Cerebellar nuclear complex (tissue), 1 donor: ENCODE measurements at regions not wholly inside any gene's neighbourhood (a gene's known extent, or its start where the extent isn't known, plus 50 kb on each side); places are given as distances from the start of the nearest gene placed in this dataset.

Source experiments
- DNase-seq, 2 experiments: peaks; one replicate each; lab custom pipeline; 2025; lab: John Stamatoyannopoulos, UW

DNA sequence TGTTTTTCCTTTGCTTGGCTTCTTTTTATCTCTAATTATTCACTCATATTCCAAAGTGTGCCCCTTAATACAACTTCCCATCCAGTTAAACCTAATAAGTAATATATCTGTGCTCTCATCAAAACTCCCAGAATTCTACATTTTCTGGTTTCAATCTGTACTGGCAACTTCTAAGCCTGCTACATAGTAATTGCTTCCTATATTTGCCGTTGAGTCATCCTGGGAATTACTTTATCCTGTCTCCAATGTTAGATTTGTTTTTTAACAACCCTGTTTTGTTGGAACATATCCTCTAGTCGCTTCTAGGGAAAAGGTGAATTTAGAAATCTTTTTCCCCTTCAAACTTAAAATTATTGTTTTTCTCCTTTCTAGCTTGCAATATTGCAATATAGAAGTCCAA lies 620.5 kb upstream of the PKN2 start:
- DNase-seq = no peak

DNA sequence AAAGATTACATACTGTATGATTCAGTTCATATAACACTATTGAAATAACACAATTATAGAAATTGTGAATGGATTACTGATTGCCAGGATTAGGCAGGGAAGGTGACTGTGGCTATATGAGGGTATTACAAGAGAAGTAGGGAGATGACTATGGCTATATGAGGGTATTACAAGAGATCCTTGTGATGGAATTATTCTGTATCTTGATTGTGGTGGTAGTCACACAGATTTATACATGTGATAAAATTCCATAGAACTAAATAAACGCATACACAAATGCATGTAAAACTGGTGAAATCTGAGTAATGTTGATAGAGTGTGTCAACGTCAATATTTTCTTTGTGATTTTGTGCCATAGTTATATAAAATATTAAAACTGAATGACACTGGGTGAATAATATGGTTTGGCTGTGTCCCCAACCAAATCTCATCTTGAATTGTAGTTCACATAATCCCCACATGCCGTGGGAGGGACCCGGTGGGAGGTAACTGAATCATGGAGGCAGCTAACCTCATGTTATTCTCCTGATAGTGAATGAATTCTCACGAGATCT lies 615.6 kb upstream of the PKN2 start:
- no peak for DNase-seq

DNA sequence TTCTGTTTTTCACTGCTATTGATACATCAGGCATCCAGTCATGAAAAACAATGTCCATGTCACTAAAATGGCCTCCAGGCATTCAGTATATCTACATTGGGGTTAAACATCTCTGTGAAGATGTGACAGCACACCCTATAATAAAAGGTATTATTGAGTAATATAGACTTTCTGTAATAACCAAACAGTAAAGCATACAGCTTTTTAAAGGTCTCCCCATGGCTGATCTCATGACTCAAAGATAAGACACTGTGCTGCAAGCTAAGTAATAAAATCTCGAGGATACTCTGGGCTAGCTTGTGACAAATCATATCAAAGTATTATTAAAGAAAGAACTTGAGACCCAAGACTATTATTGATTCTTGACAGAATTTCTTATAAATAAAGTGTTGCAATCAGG lies 613.1 kb upstream of the PKN2 start:
- DNase-seq = no peak

DNA sequence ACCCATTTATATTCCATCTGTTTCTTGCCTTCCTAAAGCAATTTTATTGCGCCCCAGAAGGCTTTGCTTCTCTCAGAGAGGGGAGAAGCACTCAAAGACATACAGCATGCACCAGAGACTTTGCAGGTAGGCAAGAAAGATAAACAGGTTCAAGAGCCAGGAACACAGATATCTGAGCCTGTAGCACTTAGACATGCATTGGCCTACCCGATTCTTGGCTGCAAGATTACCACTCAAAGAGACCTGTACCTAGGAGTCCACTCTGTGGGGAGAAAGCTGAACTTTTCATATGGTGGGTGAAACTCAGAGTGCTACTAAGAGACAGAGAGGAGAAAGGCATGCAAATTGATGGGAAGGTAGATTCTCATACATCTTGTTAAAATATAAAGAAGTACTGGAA lies 609.4 kb upstream of the PKN2 start:
- DNase-seq = no peak

DNA sequence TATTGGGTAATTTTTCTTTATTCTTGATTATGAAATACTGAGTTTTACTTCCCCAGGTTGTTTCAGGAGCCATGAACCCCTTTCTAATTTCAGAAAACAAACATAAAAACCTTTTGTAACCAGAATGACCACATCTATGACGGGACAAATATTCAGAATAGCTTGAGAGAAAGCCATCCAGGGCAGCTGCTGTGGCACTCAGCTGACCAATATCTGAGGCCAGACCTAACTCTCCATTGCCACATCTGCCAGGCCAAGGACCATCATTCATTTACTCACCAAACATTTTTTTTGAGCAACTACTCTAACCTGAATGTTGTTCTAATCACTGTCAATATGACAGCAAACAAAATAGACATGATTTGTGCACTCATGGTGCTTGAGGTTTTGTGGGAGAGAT lies 608.3 kb upstream of the PKN2 start:
- no peak for DNase-seq

DNA sequence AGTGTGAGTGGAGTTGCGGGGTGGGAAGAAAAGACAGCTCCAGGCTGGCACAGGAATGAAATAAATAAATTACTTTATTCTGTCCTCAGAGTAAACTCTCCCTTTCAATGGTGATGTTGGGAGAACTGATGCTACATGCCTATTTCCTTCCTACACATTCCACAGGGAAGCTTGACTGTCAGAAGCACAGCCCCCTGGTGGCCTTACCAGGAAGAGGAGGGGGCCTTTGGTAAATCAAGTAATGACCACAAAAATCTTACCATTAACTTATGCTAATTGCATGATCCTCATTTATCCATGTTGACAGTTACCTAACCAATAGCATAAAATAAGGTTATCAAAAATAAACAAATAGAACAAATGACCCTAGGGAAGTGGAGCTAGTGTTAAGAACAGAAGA lies 605.0 kb upstream of the PKN2 start:
- DNase-seq = no peak

DNA sequence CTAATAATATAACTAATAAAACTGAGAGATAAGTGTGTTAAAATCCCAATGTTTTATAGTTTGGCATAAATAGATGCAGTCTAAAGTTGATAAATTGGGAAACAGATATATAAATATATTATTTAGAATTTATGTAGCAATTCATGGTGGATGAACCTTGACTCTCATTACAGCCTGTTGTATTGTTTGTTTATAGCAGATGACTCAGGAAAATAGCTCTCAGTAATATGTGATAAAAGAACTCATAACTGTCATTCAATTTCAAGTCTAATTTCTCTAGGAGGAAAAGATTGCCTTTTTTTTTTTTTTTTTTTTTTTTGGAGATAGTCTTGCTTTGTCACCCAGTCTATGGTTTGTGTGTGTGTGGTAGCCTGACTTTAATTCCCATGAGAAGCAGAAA lies 603.2 kb upstream of the PKN2 start:
- DNase-seq = no peak

DNA sequence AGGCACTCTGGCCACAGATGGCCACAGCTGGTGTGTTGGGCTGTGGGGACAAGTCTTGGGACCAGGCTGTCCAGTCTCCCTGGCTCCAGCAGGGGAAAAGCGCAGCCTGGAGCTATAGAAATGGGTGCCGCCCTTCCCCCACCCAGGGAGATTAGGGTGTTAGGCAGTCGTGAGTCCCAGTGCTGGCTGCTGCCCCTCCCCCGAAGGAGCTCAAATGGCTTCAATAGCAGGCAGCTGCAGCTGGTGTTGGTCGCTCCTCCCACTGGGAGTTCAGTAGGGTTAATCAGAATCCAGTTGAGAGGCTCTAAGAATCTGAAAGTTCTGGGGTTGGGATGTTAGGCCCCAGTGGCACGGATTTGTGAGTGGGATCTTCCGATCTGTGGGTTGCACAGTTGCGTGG lies 595.6 kb upstream of the PKN2 start:
- no peak for DNase-seq

DNA sequence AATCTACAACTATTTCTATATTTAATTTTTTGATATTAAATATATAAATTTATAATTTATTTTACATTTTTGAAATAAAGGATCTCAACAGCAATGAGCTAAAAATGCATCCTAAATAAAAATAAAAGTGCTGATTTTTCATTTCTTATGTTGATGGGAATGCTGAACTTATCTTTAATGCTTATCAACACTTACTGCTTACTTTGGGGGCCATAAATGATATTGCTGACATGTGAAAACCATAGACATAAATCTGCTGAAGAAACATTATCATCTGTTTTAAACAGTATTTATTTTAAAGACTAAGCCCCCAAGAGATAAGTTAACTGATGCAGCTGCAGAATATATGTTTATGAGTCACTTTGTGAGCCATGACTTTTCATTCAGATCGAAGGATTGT lies 594.1 kb upstream of the PKN2 start:
- no peak for DNase-seq

DNA sequence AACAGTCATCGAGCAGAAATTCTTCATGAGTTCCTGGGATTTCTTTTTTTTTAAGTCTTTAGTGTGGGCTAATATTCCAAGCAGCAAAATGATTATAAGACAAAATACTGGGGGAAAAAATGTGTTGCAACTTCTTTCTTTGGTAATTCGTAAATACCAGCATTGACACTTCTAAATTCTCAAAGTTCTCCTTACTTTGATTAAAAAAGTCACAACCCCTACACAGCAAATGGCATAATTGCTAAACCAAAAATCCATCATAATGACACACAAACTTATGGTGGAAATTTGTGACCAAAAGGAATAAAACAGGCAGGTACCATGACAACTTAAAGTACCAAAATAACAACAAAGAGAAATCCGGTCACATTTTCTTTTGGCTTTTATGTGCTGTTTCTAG lies 585.2 kb upstream of the PKN2 start:
- no peak for DNase-seq

DNA sequence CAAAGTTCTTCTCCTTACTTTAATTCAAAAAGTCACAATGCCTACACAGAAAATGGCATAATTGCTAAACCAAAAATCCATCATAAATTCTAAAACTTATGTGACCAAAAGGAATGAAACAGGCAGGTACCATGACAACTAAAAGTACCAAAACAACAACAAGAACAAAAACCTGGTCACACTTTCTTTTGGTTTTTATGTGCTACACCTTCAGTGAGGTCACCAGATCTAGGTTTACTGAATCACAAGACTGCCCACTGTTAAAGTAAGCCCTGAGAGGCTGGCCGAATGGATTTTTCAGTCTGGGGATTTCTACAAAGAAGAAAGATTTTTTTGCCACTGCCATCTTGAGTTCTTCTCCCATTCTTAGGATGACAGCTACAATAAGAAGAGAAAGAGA lies 583.0 kb upstream of the PKN2 start:
- no peak for DNase-seq

DNA sequence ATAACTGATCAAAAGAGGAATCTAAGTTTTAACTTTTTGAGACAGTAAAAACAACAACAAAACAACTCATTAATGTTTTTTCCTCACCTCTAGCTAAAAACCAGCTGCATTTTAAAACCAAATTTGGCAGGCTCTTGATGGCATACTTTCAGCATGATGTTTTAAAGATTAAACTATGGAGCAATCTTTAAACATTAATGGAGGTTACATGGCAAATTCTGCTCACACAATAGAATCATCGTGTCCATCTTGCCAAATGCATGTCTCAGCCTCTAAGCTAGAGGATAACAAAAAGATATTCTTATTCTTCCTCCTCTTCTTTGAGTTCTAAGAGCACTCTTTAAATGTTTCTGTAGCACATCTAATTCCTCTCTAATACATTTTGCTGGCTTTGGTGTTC lies 579.8 kb upstream of the PKN2 start:
- no peak for DNase-seq

DNA sequence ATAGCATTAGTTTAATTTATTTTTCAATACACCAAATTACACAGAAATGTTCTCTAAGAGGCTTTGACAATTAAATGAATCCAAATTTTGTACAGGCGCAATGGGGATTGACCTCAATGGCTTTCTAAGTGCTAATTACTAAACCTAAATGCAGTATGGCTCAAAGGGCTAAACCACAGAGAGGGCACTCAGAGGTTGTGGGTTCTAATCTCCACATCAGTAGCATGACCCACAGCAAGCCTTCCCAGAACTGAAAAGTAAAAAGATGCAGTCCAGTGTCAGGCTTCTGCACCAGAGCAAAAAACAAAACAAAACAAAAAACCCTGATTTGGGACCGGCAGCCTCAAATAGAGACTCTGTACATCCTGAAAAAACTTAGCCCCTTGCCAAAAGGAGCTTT lies 579.2 kb upstream of the PKN2 start:
- DNase-seq = no peak

DNA sequence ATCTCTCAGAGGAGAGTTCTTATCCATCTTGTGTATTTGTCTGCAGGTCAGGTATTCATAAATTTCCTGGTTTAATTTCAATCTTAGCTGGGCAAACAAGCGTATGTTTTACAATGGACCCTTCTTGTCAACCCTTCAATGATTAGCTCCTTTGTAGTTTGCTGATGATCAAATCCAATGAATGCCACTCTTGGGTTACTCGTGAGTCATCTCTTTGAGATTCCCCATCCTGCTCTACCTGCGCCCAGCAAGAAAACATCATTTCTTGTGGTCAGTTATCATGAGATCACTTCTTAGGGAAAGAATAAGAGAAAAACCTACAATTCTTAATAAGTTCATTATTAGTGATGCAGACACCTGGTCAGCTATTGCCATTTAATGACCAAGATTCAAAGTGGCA lies 572.3 kb upstream of the PKN2 start:
- DNase-seq = no peak

DNA sequence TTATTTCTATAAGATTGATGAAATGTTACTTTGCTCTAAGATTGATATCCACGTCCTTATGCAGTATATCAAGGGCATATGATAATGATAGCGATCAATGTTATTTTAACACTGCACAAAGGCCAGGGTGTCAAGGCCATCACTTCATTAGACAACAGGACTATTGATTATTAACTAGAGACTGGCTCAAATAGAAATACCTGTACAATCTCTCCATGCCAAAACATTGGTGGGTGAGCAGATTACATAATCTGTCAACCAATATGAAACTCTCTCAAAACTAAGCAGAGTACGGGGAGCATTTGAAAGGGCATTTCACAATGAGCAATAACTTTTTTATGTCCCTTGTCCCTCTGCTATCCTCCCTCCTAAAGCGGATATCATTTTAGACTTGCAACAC lies 566.5 kb upstream of the PKN2 start:
- DNase-seq = no peak

DNA sequence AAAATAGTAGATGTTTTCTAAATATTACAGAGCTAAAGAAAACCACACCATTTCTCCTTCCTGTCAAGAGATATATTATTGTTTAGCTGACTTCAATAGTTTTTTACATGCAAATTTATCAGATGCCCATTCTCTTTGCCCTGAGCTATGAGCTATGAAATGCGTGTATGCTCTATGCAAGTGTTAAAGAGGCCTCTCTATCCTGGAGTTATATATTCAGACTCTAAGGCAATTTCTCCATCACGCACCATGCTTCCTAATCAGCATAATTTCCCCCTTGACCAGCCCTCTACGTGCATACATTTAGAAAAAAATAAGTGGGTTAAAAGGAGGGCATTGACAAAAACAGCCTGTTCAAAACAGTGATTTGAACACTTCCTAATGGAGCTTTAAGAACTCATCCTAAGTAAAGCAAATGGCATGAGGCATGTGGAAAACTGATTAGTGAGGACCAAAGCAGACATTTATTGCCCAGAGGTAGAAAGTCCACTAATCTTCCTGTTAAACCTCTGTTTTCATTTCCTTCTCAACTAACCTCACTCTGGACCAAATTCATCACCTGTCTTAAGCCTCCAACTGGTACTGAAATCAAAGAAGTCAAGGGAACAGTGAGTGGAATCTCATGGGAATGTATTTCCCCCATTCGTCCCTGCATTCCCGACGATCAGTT lies 565.8 kb upstream of the PKN2 start:
- no peak for DNase-seq

DNA sequence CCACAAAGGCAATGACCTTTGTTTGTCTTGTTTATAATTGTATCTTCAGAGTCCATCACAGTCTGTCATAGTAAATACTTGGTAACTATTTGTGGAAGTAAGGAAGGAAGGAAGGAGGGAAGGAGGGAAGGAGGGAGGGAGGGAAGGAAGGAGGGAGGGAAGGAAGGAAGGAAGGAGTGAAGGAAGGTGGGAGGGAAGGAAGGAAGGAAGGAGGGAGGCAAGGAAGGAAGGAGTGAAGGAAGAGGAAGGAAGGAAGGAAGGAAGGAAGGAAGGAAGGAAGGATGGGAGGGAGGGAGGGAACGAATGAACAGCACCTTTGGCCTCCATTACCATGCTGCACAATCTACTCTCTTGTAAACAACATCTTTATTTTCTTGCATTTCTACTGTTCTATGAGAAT lies 559.5 kb upstream of the PKN2 start:
- DNase-seq = no peak

DNA sequence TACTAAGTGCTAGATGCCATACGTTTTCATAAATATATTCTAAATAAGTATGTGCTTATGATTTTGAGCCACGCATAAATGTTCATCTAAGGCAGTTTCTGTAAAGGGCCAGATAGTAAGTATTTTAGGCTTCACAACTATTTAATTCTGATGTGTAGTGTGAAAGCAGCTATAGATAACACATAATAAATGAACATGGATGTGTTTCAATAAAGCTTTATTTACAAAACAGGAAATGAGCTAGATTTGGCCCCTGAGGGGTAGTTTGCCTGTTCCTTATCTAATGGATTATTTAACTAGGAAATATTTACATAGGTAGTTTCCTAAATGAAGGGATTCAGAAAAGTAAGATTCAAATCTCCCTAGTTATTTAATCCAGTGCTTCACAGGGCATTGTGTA lies 557.6 kb upstream of the PKN2 start:
- no peak for DNase-seq

DNA sequence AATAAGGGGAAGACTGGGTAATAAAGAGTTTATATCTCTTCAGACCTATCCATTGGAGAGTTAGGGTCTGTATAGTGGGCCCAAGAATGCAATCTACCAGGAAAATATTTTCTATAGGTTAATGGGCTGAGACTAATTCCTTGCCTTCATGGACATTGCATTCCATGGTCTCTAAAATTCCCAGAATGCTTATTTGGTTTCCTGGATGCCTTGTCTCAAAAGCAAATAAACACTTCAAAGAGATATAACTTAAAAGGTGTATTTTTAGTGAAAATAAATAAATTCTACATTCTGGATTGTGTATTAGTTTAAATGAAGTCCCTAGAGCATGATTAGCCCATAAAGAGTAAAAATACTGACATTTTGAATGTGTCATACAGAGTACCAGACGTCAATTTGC lies 550.1 kb upstream of the PKN2 start:
- no peak for DNase-seq

DNA sequence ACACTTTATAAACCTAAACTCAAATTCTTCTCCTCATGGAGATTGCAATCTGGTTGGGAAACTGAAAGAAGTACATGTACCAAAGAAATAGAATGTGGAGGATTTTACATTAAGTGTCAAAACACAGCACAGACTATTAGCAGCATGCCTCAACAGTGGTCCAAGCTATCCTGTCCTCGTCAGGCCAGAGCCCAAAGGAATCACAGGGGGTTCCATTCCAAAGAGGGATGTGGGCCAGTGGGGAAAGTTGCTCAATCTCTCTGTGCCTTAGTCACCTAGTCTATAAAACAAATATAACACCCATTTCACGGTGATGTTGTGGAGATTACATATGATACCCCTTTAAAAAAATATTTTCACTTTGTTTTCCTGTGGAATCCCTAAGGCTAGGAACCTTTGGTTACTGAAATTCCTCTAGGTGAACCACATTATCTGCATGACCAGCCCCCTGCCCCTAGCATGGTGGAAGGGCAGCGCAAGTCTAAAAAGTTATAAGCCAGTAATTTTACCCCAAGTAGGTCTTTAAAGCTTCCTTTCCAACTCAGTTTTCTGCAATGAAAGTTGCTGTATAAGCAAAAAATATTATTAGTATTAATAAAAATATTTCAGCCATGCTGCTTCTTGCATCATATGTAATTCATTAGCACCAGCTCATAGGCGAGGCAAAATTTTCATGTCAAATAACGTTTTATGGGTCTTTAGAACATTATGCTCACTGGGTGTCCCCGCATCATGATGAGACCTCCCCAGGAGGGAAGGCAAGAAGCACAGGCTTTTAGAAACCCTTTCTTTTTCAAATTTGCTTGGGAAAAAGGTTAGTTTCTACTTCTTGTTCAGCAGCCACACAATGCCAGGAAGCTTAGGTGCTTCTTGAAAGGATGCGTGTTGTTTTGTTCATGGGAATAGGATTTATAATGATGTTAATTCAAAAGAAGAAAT lies 548.8 kb upstream of the PKN2 start:
- DNase-seq = no peak

DNA sequence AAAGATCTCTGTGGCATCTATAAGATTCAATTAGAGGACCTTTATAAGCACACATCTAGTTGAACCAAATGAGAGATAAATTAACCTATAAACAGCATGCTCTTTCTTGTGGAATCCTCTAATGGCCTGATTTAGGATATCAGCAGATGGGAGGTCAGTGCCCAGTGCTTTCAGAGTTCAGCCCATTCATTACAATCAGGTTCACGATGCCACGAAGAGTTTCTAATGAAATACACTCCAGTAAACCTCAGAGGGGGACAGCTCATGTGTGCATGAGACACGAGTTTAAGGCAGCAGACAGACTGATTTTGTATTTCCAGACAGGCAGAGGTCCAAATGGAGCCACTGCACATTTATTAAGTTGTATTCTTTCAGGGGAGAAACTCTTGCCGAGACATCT lies 544.4 kb upstream of the PKN2 start:
- no peak for DNase-seq

DNA sequence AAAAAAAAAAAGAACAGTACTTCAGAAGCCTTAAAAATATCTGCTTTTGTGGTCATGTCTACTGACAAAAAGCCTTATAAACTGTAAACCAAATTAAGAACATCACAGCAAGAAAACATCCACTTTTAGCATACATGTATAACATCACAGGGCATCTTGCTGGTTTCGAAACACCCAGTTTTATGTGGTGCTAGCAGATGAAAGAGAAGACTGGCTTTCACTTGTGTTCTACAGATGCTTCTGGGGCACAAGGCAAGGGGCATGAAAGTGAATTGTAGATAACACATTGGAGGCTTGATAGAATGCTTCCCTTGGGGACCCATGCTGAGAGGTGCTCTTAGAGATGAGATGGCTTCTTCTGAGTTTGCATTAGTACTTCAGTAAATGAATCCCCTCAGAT lies 543.7 kb upstream of the PKN2 start:
- DNase-seq = no peak

DNA sequence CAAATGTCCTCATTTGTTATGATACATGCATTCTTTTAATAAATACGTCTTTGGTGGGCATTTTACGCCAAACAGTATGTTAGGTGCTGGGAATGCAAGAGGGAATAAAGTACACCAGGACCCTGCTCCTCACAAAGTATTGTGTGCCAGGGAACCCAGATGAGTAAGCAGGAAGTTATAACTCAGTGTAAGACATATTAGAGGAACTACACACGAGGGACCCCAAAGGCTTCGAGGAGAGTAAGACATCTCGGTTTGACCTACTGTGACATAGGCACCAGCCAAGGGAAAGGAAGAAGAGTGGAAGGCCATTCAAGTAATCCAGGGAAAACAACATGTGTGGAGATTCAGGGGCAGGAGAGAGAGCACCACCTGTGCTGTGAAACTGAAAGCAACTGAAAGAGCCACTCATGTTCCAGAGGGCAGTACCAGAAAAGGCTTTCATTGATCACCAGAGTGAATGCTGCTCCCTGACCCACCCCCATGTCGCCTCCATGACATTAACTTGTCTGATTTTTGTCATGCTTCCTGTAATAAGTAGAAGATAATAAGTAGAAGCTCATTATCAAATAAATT lies 542.5 kb upstream of the PKN2 start:
- DNase-seq = no peak
